ENCODE measurements at regions not wholly inside any gene's neighbourhood (a gene's known extent, or its start where the extent isn't known, plus 50 kb on each side); places are given as distances from the start of the nearest gene placed in this dataset.
"Not testable (repeated sequence)": the region's sequence is repeated elsewhere in the genome, so short reads cannot be mapped to it uniquely, and the experiment has no call there.

- not testable (repeated sequence) for TF ChIP-seq CTCF (IDR thresholded peaks at IDR 0.05); POLR2AphosphoS5 (IDR thresholded peaks at IDR 0.05; ENCODE audit: low read depth, low read length); SIN3A (IDR thresholded peaks at IDR 0.05; ENCODE audit: borderline replicate concordance, insufficient read depth, low read depth, low read length)
Measured at GRCh38 chr7:76839214-76839613, 192.9 kb downstream of the SPDYE17 start.
